Thoracic aorta (tissue), 2 donors: ENCODE measurements at regions not wholly inside any gene's neighbourhood (a gene's known extent, or its start where the extent isn't known, plus 50 kb on each side); places are given as distances from the start of the nearest gene placed in this dataset.

ENCODE experiments used
- ATAC-seq: fragments of 150-250 bp; one replicate; pipeline ENCODE4 v1.8.0; 2017; ENCODE audit warnings: low read depth; ENCODE audit not compliant: insufficient number of reproducible peaks, low FRiP score
- DNase-seq: peaks from one replicate; pipeline ENCODE4 v3.0.0-alpha.2; 2020; ENCODE audit warnings: low spot score
- H3K27ac ChIP-seq, 2 donors: fragments of 200-600 bp; sonication (generic); 1 replicate in 1 of 2; 2 replicates in 1 of 2; pipeline ENCODE4 v1.5.1; 2016; ENCODE audit warnings: mild to moderate bottlenecking in 2 of 2, moderate library complexity in 2 of 2
- H3K27me3 ChIP-seq: fragments of 200-600 bp; sonication (generic); replicated peaks from 2 replicates; pipeline ENCODE4 v1.6.0; 2016; ENCODE audit warnings: mild to moderate bottlenecking; ENCODE audit not compliant: insufficient read depth
- H3K36me3 ChIP-seq: fragments of 200-600 bp; sonication (generic); one replicate; pipeline ENCODE4 v1.5.1; 2016
- H3K4me1 ChIP-seq, 2 donors: fragments of 200-600 bp; sonication (generic); 1 replicate in 1 of 2; 2 replicates in 1 of 2; pipeline versions ENCODE4 v1.5.1 to v1.6.0; 2016; ENCODE audit warnings: low read depth in 2 of 2, mild to moderate bottlenecking in 1 of 2; ENCODE audit not compliant: control insufficient read depth in 1 of 2
- H3K4me3 ChIP-seq: fragments of 200-600 bp; sonication (generic); 2 replicates; pipeline ENCODE4 v1.5.1; 2016; ENCODE audit warnings: mild to moderate bottlenecking
- H3K9me3 ChIP-seq: fragments of 200-600 bp; sonication (generic); 2 replicates; pipeline ENCODE4 v1.5.1; 2016
- TF ChIP-seq, protein P1 (sequence below): fragments of 200-600 bp; sonication (generic); IDR thresholded peaks from one replicate; pipeline ENCODE4 v1.5.1; 2019; ENCODE audit warnings: antibody characterized with exemption

- Histone ChIP-seq H3K4me3 (no peak overlapping the region), H3K27me3 (no peaks in the 10 kb centered on the region), H3K27ac (no peak overlapping the region), H3K4me1 (no peaks in the 10 kb centered on the region), H3K36me3 (no peaks in the 10 kb centered on the region), H3K9me3 (no peaks in the 10 kb centered on the region)
- TF ChIP-seq, protein P1, sequence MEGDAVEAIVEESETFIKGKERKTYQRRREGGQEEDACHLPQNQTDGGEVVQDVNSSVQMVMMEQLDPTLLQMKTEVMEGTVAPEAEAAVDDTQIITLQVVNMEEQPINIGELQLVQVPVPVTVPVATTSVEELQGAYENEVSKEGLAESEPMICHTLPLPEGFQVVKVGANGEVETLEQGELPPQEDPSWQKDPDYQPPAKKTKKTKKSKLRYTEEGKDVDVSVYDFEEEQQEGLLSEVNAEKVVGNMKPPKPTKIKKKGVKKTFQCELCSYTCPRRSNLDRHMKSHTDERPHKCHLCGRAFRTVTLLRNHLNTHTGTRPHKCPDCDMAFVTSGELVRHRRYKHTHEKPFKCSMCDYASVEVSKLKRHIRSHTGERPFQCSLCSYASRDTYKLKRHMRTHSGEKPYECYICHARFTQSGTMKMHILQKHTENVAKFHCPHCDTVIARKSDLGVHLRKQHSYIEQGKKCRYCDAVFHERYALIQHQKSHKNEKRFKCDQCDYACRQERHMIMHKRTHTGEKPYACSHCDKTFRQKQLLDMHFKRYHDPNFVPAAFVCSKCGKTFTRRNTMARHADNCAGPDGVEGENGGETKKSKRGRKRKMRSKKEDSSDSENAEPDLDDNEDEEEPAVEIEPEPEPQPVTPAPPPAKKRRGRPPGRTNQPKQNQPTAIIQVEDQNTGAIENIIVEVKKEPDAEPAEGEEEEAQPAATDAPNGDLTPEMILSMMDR = no peak
- no peak for ATAC-seq
- DNase-seq = no peak
Observed at GRCh38 chr3:153379516-153379915, 217.5 kb downstream of the RAP2B start.

DNA sequence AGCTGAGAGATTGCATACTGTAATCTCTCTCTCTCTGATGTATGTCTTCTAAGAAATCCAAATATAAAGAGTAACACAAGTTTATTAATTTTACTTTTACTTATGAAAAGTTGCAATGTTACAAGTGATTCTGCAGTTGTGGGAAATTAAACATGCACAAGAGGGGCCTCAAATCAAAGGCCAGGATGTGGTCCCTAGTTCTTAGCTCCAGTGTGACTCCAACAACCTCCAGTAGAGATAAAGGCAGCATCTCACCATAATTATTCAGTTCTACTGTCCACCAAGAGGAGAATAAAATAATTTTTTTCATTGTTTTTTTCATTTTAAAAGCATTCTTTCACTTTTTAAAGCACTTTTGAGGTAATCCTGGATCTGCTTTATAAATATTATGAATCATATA is 223.3 kb downstream of the RAP2B start:
- ATAC-seq (no peak), DNase-seq (no peak)
- TF ChIP-seq, protein P1 = no peak
- no peaks in the 10 kb centered on the region for H3K27me3 ChIP-seq
- H3K4me3 ChIP-seq = no peak overlapping the region
- H3K4me1 ChIP-seq = no peaks in the 10 kb centered on the region
- H3K27ac ChIP-seq = no peak overlapping the region
- H3K36me3 ChIP-seq = no peaks in the 10 kb centered on the region
- H3K9me3 ChIP-seq = no peaks in the 10 kb centered on the region

- Histone ChIP-seq H3K36me3 (no peaks in the 10 kb centered on the region), H3K9me3 (peaks cover 8% of the 10 kb centered on the region), H3K27ac (no peak overlapping the region), H3K4me1 (no peaks in the 10 kb centered on the region), H3K4me3 (no peak overlapping the region), H3K27me3 (no peaks in the 10 kb centered on the region)
- no peak for ATAC-seq
- TF ChIP-seq, protein P1 = no peak
- no peak for DNase-seq
Observed at GRCh38 chr3:153392363-153392762, 230.3 kb downstream of the RAP2B start.

DNA sequence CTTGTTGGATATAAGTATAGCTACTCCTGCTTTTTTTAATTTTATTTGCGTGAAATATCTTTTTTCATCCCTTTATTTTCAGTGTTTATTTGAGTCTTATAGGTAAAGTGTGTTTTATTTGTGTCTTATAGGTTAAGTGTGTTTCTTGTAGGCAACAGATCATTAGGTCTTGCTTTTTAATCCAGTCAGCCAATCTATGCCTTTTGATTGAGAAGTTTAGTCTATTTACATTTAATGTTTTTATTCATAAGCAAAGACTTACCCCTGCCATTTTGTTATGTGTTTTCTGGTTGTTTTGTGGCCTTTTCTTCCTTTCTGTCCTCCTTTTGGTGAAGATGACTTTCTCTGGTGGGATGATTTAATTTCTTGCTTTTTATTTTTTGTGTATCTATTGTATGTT is 232.0 kb downstream of the RAP2B start:
- peaks cover 8% of the 10 kb centered on the region for H3K9me3 ChIP-seq
- TF ChIP-seq, protein P1 = no peak
- DNase-seq (no peak), ATAC-seq (no peak)
- no peaks in the 10 kb centered on the region for H3K36me3 ChIP-seq
- no peak overlapping the region for H3K4me3 ChIP-seq
- H3K27ac ChIP-seq = no peak overlapping the region
- H3K27me3 ChIP-seq = no peaks in the 10 kb centered on the region
- H3K4me1 ChIP-seq = peaks cover under 1 to 1% of the 10 kb centered on the region in 2 donors

DNA sequence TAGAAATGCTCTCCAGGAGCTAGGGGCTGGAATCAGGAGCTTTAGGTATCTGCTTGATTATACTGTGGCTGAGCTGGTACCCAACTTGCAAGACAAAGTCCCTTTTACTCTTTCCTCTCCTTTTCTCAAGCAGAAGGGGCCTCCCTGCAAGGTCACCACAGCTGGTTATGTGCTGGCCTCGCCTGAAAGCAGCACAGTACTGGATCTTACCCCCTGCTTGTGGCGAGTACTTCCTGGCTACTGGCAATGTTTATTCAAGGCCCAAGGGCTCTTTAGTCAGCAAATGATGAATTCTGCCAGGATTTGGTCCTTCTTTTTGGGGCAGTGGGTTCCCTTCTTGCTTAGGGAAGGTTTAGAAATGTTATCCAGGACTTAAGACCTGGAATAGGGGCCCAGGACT is 234.6 kb downstream of the RAP2B start:
- Histone ChIP-seq H3K36me3 (no peaks in the 10 kb centered on the region), H3K4me3 (no peak overlapping the region), H3K27ac (no peak overlapping the region), H3K9me3 (peaks cover 8% of the 10 kb centered on the region), H3K4me1 (peaks cover 5 to 12% of the 10 kb centered on the region in 2 donors), H3K27me3 (no peaks in the 10 kb centered on the region)
- DNase-seq = no peak
- ATAC-seq = no peak
- TF ChIP-seq, protein P1 = no peak
